Left kidney (tissue), 1 donor: ENCODE measurements at regions not wholly inside any gene's neighbourhood (a gene's known extent, or its start where the extent isn't known, plus 50 kb on each side); places are given as distances from the start of the nearest gene placed in this dataset.

ENCODE experiments used
- DNase-seq: peaks from one replicate; pipeline ENCODE4 v3.0.0-alpha.2; 2013

DNA sequence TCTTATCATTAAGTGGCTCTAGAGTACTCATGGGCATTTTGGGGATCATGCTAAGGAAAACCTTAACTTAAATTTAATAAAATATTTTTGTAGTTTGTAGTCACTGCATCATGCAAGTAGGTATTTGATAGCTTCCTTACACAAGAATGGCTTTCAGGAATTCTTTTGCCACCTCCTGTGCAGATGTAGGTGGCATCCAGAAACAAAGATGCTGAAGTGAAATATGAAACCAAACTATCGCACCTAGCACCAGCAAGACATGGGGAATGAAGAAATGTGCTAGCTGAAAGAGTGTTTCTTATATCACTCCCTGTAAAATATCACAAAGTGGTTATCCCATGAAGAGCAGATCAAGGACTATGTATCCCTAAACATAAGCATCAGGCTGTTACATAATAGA, 924.5 kb upstream of the PRR20A start:
- DNase-seq, result no peak

DNA sequence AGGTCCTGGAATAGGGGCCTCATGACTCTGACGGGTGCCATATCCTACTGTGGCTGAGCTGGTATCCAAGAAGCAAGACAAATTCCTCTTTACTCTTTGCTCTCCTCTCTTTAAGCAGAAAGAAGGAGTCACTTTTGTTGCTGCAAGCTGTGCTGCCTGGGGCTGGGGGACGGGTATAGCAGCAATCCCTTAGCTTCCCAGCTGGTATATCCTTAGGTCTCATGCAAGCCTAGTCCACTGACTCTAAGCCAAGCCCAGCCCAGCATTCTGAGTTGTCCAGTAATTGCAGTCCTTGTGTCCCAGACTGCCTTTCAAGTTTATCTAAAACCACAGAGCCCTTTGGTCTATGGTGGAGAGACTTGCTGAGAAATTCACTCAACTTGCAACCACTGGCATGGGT, 893.0 kb upstream of the PRR20A start:
- DNase-seq, result no peak

DNA sequence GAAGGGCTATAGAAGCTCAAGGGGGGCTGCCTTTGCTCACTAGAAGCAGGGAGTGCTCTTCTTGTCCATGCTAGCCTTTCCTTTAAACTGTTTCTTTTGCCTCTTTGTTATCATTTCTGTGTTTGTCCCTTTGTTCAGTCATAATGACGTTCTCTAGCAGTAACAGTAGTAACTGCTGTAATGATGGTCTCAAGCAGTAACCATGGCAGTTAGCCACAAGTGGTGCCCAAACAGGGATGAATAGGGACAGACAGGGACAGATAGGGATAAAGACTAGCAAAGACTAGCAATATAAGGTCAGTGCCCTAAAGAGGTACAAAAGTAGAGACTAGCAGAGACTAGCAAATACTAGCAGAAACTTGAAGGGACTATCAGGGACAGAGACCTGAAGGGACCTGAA, 869.0 kb upstream of the PRR20A start:
- no peak for DNase-seq

DNA sequence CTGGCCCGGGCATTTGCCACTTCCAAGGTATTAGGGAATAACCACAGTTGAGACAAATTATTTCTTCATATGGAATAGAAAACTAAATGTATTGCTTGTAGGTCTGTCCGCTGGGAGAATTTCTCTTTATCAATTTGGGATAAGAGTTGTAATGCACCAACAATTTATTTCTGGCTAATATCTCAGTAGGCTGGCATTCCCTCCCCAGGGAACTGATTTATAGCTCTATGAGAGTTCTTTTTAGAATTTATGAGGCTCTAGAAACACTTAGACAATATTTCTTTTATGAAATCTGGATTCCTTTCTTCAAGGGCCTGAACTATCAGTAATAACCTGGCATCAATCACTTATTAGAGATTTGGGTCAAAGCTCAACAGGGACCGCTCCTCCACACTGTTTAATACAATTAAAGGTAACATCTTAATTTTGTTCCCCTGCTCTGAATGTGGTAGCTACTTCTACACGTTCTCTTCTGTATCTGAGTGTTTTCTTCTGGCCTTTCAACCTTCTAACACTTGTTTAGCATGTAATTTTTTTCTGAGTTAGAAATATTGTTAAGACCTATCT, 857.4 kb upstream of the PRR20A start:
- no peak for DNase-seq

DNA sequence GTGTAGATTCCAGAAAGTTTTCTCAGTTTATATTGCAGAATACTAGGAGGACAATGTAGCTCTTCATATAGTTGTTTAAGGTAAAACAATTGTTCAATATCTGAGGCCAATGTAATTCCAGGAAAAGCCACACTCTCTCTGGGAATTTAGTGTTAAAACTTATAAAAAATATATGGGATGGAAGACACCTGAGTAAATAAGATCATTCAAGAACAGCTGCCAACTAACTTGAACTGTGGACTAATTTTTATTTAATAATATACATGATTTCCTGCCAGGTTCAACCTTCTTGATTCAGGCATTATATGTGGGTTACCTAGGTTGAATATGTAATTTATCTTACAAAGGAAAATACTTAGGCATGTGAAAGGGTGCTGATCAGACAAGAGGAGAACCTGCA, 841.1 kb upstream of the PRR20A start:
- DNase-seq, result no peak

DNA sequence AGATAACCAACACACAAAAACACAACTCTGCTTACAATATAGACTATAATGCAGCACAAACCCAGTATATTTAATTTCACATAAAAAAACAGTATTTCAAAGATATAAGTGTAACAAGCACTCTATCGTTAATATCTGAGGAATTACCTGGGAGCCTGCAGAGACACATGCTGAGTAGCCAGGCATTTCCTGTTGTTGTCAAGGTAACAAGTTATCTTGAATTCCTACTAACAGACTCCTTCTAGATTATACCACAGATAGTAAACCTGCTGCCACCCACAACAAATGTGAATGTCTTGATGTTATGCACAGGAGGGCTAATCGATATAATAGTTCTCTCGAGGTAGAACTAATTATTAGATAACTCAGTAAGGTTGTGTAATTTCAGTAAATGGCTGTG, 826.0 kb upstream of the PRR20A start:
- no peak for DNase-seq

DNA sequence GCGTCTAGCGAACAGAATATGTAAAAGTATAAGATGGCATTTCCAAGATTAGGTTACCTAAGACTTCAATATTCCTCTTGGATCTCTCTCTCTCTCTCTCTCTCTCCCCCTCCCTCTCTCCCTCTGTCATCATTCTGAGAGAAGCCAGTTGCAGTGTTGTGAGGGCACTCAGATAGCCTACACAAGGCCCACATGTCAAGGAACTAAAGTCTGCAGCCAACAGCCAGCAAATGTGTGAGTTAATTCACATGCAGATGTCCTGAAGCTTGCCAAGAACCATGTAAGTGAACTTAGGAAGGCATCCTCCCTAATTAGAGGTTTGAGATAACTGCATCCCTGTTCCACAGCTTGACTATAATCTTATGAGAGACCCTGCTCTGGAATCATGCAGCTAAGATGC, 822.9 kb upstream of the PRR20A start:
- DNase-seq, result no peak

DNA sequence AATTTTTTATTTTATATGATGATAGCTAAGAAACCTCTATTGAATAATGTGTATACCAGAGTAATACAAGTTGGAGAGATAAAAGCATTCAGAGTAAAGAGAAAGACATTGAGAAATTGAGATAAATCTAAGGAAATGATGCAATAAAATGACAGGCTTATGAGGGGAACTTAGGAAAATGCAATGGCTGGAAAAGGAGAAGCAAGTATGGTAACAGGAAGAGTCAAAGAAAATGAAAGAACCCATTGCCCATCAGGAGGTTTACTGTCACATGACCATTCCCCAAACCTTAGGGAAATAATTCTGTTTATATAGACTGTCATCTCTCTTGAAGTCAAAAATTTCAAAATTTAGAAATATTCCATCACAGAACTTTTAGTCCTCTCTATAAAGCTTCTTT, 808.0 kb upstream of the PRR20A start:
- no peak for DNase-seq

DNA sequence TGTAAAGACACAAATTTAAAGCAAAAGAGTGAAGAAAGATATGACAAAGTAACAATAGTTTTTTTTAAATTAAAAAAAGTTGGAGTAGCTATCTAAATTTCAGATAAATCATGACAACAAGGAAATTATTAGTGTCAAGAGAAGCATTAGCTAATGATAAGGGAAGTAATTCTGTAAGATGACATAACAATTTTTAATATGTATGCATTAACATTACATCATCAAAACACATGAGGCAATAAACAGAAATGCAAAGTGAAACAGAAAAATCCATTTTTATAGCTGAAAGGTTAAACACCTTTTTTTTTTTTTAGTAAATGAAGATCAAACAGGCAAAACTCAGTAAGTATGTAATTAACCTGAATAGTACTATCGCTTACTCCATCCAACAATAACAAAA, 804.9 kb upstream of the PRR20A start:
- DNase-seq, result no peak

DNA sequence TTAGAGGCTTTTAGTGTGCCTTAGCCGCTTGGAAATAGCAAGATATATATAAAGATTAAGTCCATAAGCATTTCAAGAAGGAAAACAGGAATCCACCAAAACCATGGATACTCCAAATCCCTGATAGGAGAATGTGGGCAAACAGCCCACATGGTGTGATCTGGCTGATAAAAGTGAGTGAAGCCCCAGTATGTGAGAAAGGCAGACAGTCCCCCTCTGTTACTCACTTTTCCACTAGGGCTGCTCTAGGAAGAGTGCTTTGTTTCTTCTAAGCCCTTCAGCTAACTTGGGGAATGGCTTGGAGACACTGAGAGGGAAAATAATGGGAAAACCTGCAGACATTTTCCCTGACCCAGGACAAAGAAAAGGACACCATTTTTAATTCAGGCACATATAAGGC, 802.3 kb upstream of the PRR20A start:
- DNase-seq, result no peak

DNA sequence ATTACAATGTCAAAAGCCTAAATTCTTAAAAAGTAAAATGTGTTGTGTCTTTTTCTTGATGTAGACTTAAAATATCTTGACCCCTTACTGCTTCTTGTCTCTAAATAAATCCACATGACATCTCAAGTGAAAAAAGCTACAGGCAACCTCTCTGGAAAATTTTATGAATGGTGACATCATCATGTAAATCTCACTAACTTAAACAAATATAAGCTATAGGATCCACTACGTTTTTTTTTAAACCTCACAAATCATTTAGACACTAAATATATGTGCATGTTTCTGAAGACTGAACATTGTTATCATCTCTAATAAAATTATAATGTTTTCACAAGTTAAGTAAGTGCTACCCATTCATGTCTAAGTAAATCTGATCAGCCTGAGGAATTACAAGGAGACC, 793.7 kb upstream of the PRR20A start:
- DNase-seq, result no peak

DNA sequence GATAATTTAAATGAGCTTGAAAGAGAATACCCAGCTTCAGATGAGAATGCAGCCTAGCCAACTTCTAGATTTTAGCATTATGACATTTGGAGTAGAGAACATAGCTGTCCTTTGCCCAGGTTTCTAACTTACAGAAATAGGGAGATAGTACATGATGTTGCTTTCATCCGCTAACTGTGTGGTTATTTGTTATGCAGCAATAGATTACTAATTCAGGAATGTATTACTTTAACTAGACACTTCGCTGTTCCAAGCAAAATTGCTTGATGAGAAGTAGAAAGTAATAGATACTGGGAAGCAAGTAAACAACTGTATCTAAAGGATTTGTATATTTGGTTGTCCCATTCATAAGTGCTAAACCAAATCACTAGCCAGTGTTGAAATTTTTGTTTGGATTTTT, 790.9 kb upstream of the PRR20A start:
- DNase-seq, result no peak

DNA sequence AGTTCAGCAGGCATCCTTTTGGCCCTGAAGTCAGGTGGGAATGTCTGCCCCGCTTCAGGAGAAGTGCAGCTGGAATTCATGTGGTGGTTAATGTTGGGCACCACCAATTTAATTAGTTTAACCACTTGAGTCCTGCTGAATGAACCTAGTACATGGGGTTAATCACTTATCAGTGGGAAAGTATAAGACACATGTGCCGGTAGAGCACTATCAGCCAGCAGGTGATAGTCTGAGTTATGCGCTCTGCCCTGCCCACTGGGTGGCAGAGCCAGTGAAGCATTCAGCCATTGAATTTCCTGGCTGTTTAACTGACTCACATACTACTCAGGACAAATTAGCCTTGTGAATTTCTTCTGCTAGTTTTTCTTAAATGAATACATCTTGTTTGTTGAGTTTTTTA, 789.7 kb upstream of the PRR20A start:
- DNase-seq, result no peak

DNA sequence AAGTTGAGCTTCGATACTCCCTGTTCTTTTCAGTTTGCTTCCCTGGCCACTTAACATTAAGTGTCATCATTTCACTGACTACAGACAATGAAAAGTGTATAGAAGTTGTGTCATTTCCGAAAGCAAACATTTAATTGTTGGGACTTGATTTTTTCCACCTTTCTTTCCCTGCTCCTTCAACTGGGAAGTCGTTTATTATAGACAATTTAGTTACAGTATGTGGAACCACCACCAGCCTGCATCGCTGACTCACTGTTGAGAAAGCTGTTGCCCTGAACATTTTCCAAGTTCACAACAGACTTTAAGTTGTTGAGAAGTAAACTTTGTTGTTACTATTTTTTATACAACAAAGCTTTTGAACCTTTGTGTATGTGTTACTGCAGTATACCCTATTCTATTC, 788.4 kb upstream of the PRR20A start:
- no peak for DNase-seq

DNA sequence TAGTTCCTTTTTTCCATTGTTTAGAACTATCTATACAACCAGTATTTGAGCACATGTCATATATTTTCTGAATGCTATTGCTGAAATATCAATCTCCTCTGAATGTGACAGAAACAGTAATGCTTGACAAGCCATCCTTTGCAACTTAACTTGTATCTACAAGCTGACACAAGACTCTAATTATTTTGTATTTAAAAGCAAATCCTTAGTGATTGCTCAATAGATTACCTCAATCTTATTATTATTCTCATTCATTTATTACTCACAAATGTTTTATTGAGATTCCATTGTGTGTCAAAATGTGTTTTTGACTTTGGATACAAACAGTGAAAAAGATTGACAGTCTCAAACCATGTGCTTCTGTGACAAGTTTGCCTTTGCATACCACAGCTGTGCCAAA, 787.8 kb upstream of the PRR20A start:
- no peak for DNase-seq

DNA sequence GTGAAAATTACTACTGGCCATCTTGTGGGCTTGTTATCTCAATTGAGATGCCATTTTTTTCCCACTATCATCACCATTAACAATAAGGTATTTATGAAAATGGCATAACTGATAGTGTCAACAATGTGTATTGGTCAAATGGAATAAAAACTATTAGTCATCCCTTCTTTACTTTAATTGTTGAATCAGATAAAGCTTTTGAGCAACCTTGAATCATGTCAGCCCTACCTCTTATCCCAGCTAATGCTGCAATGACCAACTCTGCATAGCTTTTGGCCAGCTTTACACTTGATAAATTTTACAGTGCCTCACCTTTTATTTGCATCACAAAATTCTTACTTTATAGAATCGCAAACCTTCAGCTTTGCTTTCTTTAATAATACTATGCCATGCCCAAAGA, 784.0 kb upstream of the PRR20A start:
- no peak for DNase-seq

DNA sequence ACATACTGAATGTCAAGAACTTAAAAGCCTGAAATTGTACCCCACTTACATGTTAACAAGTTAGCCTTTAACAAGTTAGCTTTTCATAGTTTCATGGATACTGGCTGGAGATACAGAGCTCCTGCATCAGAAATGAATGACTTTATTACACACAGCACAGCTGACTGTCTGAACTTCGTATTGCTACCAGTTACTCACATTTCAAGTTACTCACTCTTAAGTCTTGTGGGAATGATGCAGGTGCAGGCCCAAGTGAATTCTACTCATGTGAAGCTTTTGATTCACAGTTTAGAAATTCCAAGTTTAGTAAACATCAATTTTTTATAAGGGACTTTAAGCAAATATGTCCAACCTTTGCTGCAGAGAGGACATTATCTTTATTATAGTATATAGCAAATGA, 762.2 kb upstream of the PRR20A start:
- no peak for DNase-seq

DNA sequence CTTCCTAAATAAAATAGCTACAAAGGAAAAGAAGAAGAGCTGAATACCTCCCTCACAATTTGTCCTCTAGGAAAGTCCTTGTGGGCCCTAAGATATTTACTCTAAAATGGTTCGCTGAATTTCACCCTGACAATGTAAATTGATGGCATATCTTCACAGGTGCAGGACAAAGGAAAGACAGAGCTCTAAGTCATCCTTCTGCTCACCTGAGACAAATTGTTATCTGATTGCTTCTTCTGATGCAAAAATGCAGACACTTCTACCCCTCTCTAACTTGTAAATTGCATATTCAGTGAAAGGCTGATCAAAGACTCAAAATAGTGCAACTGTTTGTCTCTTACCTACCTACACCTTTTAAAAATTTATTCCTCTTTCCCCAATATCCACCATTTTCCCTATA, 747.2 kb upstream of the PRR20A start:
- DNase-seq, result no peak

DNA sequence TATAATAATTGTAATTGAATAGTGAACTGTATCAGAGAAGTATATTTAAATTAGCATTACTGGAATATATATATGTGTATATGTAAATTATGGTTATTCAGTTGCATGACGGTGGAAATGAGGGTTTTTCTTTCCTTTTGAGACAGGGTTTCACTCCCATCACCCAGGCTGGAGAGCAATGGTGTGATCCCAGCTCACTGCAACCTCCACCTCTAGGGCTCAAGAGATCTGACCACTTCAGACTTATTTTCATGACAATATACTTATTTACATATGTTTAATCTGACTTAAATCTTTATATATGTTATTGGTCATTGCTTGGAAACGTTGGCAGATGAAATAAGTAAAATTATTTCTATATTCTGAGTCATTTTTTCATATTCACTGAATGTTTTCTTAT, 744.4 kb upstream of the PRR20A start:
- no peak for DNase-seq

DNA sequence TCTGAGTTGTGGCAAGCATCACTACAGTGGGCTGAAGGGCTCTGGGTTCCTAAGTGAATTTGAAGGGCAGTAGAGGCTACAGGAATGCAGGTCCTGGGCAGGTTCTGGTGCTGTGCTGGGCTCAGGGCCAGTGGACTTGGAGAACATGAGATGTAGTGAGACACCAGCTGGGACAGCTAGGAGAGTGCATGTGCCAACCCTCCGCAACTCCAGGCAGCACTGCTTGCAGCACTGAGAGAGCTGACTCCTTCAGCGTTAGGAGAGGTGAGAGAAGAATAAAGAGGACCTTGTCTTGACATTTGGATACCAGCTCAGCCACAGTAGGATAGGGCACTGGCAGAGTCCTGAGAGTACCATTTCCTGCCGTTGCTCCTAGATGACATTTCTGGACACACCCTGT, 739.9 kb upstream of the PRR20A start:
- DNase-seq, result no peak

DNA sequence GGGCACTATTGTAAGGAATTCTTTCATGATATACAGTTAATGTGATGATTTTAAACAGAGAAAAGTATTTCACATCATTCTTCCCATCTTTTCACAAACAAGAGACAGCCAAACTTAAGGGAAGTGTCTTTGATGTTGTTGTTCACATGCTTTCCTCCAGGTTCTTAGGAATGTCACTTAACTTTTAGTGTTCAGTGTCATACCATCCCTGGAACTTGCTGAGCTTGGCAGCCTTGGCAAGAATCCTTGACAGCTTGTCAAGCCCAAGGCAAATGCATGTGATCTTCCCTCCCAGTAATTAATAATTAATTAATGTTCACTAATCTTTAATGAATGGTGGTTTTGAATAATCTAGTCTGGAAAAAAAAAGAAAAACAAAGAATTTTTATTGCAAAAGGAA, 727.9 kb upstream of the PRR20A start:
- no peak for DNase-seq

DNA sequence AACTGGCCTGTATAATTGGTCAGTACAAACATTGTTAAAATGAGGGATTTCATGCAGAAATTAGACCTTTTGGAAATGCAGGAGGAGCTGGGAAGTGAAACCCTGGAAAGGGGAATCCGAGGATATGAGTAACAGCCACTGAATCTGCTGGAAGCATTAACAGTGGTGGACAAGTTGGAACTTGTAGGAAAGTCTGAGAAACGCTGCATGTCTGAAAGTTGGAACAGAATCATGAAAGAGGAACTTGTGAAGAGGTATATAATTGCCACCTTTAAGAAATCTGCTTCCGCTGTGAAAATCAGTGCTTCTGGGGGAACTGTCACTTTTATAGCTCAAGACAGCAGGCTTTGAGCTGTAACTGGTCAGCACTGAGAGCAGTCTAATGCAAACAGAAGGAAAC, 716.5 kb upstream of the PRR20A start:
- no peak for DNase-seq

DNA sequence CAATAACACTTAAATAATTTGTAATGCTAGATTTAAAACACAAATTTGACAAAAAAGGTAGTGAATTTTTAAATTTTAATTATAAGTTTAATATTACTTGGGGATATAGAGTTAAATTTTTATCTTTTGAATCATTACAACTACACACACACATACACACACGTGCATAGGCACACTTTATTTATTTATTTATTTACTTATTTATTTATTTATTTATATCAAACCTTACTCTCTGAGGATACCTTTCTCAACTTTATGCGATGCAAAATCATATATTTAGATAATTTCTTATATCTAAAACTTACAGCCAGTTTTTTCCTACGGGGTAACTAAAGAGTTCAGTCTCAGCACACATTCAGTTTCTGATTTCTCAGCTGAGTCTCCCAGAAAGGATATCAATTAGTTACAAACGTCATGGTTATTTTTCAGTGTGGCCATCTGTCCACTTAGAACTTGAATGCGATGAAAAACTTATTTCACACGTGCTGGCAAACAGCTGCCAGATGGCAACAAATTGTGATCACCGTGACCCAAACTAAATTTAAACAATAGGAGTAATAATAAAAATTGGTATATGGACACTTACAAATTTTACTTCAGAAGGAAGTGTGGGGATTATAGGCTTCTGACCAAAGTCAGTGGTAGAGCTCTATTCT, 683.1 kb upstream of the PRR20A start:
- DNase-seq, result no peak

DNA sequence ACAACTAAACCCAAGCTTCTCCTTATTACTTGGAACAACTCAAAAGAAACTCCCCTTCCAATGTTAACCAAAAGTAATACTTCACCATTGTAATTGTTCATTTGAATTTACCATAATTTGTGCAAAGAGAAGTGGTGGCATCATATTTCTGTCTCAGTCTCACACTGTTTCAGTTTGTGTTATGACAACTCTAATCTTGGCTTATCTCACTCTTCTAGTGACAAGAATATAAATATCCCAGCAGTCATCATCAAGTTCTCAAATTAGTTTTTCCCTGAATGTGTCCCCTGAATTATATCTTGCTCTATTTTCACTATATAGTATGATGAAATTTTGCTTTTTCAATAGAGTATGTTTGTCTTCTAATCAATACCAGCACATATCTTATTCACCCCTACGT, 681.4 kb upstream of the PRR20A start:
- DNase-seq, result no peak

DNA sequence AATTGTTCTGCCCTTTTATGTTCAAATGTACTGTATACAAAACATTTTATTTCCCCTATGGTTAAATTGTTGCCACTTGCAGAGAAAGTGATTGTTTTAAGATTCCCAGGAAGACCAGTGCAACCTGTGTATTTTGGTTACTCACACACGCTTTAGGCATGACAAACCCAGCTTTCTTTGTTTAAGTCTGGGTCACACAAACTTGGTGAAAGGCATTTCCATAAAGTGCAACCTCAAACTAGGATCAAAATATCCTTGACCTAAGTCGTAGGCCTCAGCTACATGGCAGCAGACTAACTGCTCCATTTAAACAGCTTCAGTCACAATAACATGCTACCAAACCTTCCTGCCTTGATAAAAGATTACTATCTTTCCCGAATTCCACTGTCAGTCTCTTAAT, 639.0 kb upstream of the PRR20A start:
- DNase-seq, result no peak
